ENCODE measurements at regions not wholly inside any gene's neighbourhood (a gene's known extent, or its start where the extent isn't known, plus 50 kb on each side); places are given as distances from the start of the nearest gene placed in this dataset.
A peak's percentile ranks its signal among the peaks of the same experiment; 100 is the strongest.

DNA sequence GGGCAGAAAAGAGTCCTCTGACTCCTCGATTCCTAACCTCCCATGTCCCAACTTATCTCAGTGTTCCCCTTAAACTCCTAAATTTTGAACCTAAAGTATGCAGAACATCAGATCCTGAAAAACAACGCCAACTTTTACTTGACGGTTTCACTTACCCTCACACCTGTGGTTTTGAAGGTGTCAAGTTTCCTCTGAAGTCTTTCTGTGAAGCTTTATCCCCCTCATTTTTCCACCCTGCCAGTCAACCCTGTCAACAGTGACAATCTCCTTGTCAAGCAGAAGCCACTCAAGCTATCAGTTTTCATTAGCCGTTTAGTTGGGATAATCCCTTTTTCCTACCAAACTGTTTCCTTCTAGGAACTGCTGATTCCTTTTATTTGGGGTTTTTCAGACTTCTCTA lies 245.4 kb upstream of the PREP start:
- DNase-seq (ENCODE audit: low spot score) = no peak

GRCh38 chr6:105646391-105646867 lies 243.5 kb upstream of the PREP start:
- DNase-seq (ENCODE audit: low spot score) = no peak

DNA sequence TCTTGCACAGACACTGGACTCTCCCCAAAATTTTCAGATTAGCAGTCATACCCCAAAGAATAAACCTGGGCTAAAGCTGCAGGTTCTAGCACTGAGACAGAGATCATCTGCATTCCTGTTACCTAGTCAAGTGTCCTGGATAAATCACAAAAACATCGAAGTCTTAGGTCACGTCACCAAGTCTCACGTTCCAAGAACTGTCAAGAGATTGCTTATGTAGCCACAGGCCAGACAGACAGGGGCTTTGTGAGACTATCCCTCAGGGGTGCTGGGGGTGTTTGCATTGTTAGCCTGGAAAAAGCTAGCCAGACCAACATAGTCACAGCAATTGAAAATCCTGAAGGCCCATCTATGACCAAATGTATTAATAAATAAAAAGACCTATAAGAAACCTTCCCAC lies 243.1 kb upstream of the PREP start:
- DNase-seq (ENCODE audit: low spot score) = no peak

- DNase-seq (ENCODE audit: low spot score) = no peak
These were observed 242.3 kb upstream of the PREP start for GRCh38 chr6:105645156-105645555.

- DNase-seq (ENCODE audit: low spot score) = no peak
These were observed 241.8 kb upstream of the PREP start for GRCh38 chr6:105644691-105645090.

- no peak for DNase-seq (ENCODE audit: low spot score)
These were observed 241.2 kb upstream of the PREP start for GRCh38 chr6:105644073-105644489.

DNA sequence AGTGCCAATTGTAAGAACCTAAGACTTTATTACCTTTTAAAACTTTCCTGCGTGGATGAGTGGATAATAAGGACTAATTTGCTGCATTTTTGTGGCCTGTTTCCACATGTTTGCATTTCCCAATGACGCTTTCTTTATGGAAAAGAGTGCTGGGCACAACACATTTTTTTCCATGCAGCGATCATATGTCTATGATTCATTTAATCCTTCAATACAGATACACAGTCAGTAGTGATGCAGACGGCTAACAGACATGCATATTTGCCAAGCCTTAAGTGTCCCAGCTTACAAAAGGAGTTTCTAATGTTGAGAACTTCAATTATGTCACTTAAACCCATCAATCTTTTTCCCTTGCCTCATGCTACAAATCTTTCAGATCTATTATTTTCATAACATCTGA lies 239.8 kb upstream of the PREP start:
- DNase-seq (ENCODE audit: low spot score) = peak; percentile 17

GRCh38 chr6:105641504-105641903 lies 238.6 kb upstream of the PREP start:
- DNase-seq (ENCODE audit: low spot score) = no peak

GRCh38 chr6:105639124-105639523 lies 236.2 kb upstream of the PREP start:
- no peak for DNase-seq (ENCODE audit: low spot score)

- no peak for DNase-seq (ENCODE audit: low spot score)
These were observed 230.9 kb upstream of the PREP start for GRCh38 chr6:105633814-105634213.

DNA sequence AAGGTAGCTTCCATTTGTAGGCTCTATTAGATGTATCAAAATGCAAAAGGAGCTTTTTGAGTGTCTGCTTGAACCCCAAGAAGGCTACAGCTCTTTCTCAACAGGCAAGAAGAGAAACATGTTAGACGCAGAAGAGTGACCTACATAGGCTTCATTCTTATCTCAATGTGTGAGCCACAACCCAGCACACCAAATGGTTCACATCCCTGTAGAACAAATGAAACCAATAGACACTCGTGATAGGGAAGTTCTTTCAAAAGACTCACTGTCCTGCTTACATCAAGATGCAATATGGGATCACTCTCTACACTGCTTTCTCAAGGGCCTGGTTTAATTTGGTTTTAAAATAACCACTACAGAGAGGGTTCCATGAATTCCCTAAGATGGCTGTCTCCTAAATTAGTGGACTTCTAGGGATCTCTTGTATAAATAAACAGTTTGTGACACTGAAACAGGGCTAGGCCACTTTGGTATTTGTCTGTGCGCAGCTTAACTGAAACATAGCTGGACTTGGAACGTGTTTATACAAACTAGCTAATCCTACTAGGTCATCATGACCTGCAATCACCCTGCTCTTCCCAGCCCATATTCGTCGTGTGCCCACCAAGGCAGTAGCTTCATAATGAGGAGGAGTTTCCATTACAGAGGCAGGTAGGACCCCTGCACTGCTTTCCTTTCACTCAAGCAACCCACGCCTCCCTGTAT lies 225.4 kb upstream of the PREP start:
- DNase-seq (ENCODE audit: low spot score) = no peak

- DNase-seq (ENCODE audit: low spot score) = no peak
These were observed 223.6 kb upstream of the PREP start for GRCh38 chr6:105626295-105627158.

- DNase-seq (ENCODE audit: low spot score) = no peak
These were observed 221.1 kb upstream of the PREP start for GRCh38 chr6:105624021-105624420.

- DNase-seq (ENCODE audit: low spot score) = no peak
These were observed 219.3 kb upstream of the PREP start for GRCh38 chr6:105622226-105622625.

DNA sequence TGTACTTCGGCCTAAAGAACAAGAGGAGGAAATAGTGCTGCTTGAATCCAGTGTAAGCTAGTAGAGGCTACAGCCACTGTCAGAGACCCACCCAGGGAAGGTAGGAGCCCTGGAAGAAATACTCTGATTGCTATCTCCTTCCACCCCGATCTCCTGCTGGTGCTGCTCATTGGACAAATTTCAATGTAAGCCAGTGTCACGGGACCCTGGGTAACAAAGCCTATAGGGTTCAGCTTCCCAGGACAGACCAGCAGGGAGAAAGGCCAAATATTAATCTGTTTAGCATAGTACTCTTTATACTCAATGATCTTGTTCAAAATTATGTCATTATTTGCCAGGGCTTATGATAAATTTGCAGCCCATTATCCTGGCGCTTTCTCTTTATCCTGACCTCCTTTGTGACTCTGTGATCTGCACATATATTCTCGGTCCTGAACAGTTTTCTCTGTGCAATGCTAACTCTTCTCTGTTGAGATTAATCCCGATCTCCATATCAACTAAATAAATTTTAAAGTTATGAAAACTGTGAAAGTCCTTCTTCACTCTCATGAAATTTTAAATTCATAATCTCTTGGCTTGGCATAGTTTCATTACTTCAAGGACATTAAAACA lies 218.8 kb upstream of the PREP start:
- no peak for DNase-seq (ENCODE audit: low spot score)

DNA sequence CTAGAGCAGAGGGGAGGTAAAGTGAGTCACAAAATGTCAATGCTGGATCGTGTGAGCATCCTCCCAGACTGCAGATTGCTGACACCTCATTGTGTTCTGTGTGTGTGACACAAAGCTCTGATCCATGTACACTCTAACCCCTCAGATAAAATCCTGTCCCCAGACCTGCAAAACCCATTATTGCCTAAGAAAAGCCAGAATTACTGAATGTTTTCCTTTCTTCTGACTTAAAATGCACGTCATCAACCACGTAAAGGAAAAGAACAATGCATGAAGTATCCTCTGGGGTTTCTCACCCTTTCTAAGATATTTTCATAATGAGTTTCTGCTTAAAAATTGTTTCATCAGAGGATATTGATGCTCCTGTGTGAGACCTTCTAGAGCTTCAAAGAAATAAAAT lies 218.0 kb upstream of the PREP start:
- DNase-seq (ENCODE audit: low spot score) = no peak

GRCh38 chr6:105619971-105620741 lies 217.3 kb upstream of the PREP start:
- peak; percentile 11 for DNase-seq (ENCODE audit: low spot score)

DNA sequence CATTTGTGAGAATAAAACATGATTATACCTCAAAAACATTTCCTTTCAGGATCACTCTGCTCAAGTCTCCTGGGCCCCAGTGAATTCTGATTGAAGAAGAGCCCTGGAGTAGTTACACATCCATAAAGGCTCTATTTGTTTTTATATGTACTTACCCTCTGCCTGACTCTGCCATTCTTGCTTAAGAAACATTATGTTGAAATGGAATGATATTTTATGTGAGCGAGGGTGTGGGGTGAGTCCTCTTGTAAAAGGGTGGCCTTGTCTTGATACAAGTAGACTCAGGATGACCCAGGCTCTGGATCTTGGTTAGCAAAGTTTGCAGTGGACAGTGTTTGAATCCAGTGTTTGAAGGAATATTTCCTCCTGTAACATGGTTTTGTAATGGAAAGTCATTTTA lies 215.4 kb upstream of the PREP start:
- no peak for DNase-seq (ENCODE audit: low spot score)

GRCh38 chr6:105616521-105616920 lies 213.6 kb upstream of the PREP start:
- DNase-seq (ENCODE audit: low spot score) = no peak

DNA sequence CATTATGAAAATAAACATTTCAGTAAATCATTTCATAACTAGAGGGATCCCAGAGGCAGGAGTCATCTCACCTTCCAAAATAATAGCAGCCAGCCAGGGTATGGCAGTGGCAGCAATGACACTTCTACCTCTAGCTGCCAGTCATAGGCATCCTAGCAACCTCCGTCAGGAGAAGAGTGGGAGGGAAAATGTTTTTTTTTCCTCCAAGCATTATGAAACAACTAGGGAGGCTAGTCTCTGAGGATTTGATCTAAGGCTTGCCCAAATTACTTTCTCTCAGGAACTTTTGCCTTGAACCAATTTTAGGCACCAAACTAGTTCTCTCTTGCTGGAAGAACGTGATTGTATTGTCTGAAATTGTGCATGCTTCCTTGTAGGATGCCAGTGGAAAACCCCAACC lies 208.7 kb upstream of the PREP start:
- peak; percentile 17 for DNase-seq (ENCODE audit: low spot score)

- DNase-seq (ENCODE audit: low spot score) = no peak
These were observed 206.6 kb upstream of the PREP start for GRCh38 chr6:105609375-105609991.
